ENCODE measurements at regions not wholly inside any gene's neighbourhood (a gene's known extent, or its start where the extent isn't known, plus 50 kb on each side); places are given as distances from the start of the nearest gene placed in this dataset.

DNA sequence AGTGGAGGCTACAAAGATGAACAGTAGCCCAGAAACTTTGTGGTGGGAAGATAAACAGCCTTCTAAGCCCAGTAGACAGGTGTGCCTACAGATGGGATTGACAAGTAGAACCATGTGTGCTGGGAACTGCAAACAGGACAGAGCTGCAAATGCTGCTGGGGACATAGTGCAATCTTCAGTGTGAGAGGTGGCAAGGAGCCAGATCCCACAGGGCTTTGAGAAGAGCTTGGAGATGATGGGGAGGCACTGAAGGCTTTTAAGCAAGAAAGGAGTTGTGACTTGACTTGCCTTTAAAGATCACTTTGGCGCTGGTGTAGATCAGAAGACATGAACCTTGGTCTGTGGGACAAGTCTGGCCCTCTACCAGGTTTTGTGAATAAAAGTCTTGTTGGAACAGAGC, 675.2 kb downstream of the ACTL7B start:
- no peak for DNase-seq (ENCODE audit: low read depth)
- no peak overlapping the region for H3K4me3 ChIP-seq (ENCODE audit: low read length)
- TF ChIP-seq, protein P1, sequence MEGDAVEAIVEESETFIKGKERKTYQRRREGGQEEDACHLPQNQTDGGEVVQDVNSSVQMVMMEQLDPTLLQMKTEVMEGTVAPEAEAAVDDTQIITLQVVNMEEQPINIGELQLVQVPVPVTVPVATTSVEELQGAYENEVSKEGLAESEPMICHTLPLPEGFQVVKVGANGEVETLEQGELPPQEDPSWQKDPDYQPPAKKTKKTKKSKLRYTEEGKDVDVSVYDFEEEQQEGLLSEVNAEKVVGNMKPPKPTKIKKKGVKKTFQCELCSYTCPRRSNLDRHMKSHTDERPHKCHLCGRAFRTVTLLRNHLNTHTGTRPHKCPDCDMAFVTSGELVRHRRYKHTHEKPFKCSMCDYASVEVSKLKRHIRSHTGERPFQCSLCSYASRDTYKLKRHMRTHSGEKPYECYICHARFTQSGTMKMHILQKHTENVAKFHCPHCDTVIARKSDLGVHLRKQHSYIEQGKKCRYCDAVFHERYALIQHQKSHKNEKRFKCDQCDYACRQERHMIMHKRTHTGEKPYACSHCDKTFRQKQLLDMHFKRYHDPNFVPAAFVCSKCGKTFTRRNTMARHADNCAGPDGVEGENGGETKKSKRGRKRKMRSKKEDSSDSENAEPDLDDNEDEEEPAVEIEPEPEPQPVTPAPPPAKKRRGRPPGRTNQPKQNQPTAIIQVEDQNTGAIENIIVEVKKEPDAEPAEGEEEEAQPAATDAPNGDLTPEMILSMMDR (conservative IDR thresholded peaks at IDR 0.05; ENCODE audit: low read length), result no peak

- TF ChIP-seq, protein P1 (conservative IDR thresholded peaks at IDR 0.05; ENCODE audit: low read length), result no peak
- H3K4me3 ChIP-seq (ENCODE audit: low read length), result no peak overlapping the region
Observed at GRCh38 chr9:108178318-108178717, 677.5 kb downstream of the ACTL7B start.

DNA sequence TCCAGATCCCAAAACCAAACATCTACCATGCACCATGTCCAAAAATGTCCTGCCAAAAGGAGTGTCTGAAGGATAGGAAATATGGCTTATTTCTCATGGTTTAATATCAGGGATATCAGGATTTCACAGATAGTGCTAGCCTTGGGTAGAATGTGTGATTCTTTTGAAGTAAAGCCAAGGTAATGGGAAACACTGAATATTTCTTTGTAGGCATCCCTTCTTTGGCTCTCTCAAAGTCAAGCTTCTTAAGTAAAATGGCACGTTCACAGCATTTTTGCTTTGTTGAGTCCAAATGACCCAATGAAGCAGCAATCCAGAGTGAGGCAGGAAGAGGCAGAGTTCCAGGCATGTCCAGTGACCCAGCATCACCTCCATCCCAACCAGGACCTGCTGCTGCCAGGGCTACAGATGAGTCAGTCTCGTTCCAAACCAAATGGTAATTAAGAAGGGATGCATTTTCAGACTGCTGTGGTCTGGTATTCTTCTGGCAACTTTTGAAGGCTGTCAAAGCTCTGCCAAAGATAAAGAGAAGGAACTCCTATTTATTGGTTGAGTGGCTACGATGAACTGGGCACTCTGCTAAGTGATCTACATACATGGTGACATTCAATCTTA, 678.8 kb upstream of the KLF4 start:
- no peak overlapping the region for H3K4me3 ChIP-seq (ENCODE audit: low read length)
- DNase-seq (ENCODE audit: low read depth), result peak; percentile 98
- TF ChIP-seq, protein P1 (conservative IDR thresholded peaks at IDR 0.05; ENCODE audit: low read length), result no peak

More at GRCh38 chr9:108178318-108178717, 677.5 kb downstream of the ACTL7B start:
- DNase-seq (ENCODE audit: low read depth), result no peak

GRCh38 chr9:108167136-108167900, 677.7 kb upstream of the KLF4 start:
- TF ChIP-seq, protein P1 (conservative IDR thresholded peaks at IDR 0.05; ENCODE audit: low read length), result no peak
- DNase-seq (ENCODE audit: low read depth), result peak; percentile 42
- no peak overlapping the region for H3K4me3 ChIP-seq (ENCODE audit: low read length)

GRCh38 chr9:108166519-108166918, 677.0 kb upstream of the KLF4 start:
- TF ChIP-seq, protein P1 (conservative IDR thresholded peaks at IDR 0.05; ENCODE audit: low read length), result no peak
- DNase-seq (ENCODE audit: low read depth), result no peak

DNA sequence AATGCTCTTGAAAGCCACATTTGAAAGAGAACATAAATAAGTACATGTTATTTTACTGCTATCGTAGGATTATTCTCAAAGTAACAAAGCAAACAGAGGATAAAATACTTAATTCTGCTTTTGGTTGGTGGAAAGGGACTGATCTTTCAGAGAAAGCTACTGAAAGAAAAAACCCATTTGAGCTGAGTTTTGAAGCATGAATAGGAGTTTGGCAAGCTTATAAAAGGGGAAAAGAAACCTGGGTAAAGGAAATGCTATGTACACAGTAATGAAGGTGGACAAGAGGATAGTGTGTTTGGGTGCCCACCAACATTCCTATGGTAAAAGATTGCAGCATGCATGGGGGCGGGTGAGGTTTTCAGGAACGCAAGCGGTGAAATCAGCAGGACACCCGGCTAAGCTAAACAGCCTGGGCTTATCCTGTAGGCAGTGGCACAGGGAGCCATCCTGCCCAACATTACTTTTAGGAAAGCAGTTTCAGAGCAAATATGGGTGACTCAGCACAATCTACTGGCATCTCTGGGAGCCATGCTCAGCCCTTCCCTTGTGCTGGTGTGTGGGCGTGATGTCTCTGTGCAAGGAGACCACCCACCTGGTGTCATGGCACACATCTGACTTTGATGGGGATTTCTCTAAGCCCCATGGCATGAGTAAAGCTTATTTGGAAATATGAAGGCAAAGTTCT, 673.9 kb upstream of the KLF4 start:
- H3K4me3 ChIP-seq (ENCODE audit: low read length), result no peak overlapping the region
- peak; percentile 56 for DNase-seq (ENCODE audit: low read depth)
- TF ChIP-seq, protein P1 (conservative IDR thresholded peaks at IDR 0.05; ENCODE audit: low read length), result no peak

More at GRCh38 chr9:108166519-108166918, 677.0 kb upstream of the KLF4 start:
- H3K4me3 ChIP-seq (ENCODE audit: low read length), result no peak overlapping the region

All from AG10803 (cell line).